ENCODE measurements at regions not wholly inside any gene's neighbourhood (a gene's known extent, or its start where the extent isn't known, plus 50 kb on each side); places are given as distances from the start of the nearest gene placed in this dataset.
A peak's percentile ranks its signal among the peaks of the same experiment; 100 is the strongest.

GRCh38 chr1:199490769-199491527 lies 536.6 kb upstream of the NR5A2 start:
- no peak for TF ChIP-seq CSDC2 (CRISPR knock-in tag; IDR thresholded peaks at IDR 0.05)
- TF ChIP-seq, protein P1, sequence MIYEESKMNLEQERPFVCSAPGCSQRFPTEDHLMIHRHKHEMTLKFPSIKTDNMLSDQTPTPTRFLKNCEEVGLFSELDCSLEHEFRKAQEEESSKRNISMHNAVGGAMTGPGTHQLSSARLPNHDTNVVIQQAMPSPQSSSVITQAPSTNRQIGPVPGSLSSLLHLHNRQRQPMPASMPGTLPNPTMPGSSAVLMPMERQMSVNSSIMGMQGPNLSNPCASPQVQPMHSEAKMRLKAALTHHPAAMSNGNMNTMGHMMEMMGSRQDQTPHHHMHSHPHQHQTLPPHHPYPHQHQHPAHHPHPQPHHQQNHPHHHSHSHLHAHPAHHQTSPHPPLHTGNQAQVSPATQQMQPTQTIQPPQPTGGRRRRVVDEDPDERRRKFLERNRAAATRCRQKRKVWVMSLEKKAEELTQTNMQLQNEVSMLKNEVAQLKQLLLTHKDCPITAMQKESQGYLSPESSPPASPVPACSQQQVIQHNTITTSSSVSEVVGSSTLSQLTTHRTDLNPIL (CRISPR knock-in tag; IDR thresholded peaks at IDR 0.05; ENCODE audit: low read depth): no peak
- TF ChIP-seq RARB (CRISPR knock-in tag; IDR thresholded peaks at IDR 0.05): 0 out of 2 replicates have a peak, but pooled peaks have one; percentile 54
- peak; percentile 65 for TF ChIP-seq ZC3H10 (CRISPR knock-in tag; IDR thresholded peaks at IDR 0.05)
- TF ChIP-seq ZFP3 (CRISPR knock-in tag; IDR thresholded peaks at IDR 0.05): no peak
- TF ChIP-seq ZFP30 (CRISPR knock-in tag; IDR thresholded peaks at IDR 0.05): no peak
- TF ChIP-seq TCF4 (CRISPR knock-in tag; IDR thresholded peaks at IDR 0.05; ENCODE audit: borderline replicate concordance): no peak
- TF ChIP-seq ARNTL (CRISPR knock-in tag; IDR thresholded peaks at IDR 0.05; ENCODE audit: borderline replicate concordance, low read depth): no peak
- no peak for TF ChIP-seq CSRNP3 (CRISPR knock-in tag; IDR thresholded peaks at IDR 0.05)
- TF ChIP-seq ZNF8 (CRISPR knock-in tag; IDR thresholded peaks at IDR 0.05): no peak
- TF ChIP-seq PATZ1 (CRISPR knock-in tag; IDR thresholded peaks at IDR 0.05; ENCODE audit: borderline replicate concordance): no peak
